ENCODE measurements at regions not wholly inside any gene's neighbourhood (a gene's known extent, or its start where the extent isn't known, plus 50 kb on each side); places are given as distances from the start of the nearest gene placed in this dataset.

DNA sequence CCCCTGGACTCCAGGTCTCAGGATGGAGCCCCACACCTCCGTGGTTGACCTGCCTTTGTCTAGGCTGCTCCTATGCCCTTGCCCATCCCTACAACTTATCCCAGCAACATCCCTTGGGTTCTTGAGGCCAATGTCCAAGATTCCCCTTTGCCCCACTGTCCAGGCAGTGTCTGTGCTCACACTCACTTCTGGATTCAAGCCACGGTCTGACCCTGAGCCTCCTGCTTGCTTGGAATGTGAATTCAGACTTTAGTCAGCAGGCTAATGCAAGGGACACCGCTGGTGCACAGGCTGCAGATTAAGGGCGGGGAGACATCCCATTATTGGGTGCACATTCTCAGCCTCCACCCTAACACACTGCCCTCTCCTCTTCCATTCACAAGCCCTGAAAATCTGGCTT lies 154.1 kb downstream of the WNT5A start:
- TF ChIP-seq, protein P1, sequence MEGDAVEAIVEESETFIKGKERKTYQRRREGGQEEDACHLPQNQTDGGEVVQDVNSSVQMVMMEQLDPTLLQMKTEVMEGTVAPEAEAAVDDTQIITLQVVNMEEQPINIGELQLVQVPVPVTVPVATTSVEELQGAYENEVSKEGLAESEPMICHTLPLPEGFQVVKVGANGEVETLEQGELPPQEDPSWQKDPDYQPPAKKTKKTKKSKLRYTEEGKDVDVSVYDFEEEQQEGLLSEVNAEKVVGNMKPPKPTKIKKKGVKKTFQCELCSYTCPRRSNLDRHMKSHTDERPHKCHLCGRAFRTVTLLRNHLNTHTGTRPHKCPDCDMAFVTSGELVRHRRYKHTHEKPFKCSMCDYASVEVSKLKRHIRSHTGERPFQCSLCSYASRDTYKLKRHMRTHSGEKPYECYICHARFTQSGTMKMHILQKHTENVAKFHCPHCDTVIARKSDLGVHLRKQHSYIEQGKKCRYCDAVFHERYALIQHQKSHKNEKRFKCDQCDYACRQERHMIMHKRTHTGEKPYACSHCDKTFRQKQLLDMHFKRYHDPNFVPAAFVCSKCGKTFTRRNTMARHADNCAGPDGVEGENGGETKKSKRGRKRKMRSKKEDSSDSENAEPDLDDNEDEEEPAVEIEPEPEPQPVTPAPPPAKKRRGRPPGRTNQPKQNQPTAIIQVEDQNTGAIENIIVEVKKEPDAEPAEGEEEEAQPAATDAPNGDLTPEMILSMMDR (IDR thresholded peaks at IDR 0.05; ENCODE audit: borderline replicate concordance, extremely low read depth, low read length, poor library complexity, severe bottlenecking), result no peak
- no peak for TF ChIP-seq EZH2 (IDR thresholded peaks at IDR 0.05; ENCODE audit: borderline replicate concordance, low read depth, low read length, severe bottlenecking)

Data from DND-41 (cell line).